Panc1 (cell line): ENCODE measurements at regions not wholly inside any gene's neighbourhood (a gene's known extent, or its start where the extent isn't known, plus 50 kb on each side); places are given as distances from the start of the nearest gene placed in this dataset.

ENCODE experiments used
- CTCF ChIP-seq: fragments of 450-650 bp; IDR thresholded peaks from 2 replicates; pipeline ENCODE4 v1.5.1; 2017; ENCODE audit warnings: mild to moderate bottlenecking
- POLR2AphosphoS5 ChIP-seq: IDR thresholded peaks from 2 replicates; pipeline ENCODE4 v1.6.1; 2012; ENCODE audit warnings: mild to moderate bottlenecking, low read depth, low read length, moderate library complexity
- REST ChIP-seq, 2 experiments: IDR thresholded peaks; 2 replicates each; pipeline ENCODE4 v1.6.1; 2011 to 2012; ENCODE audit warnings: low read depth in 2 of 2, control low read depth in 1 of 2, low read length in 1 of 2, mild to moderate bottlenecking in 1 of 2, moderate library complexity in 1 of 2; ENCODE audit not compliant: insufficient read depth in 1 of 2
- SIN3A ChIP-seq: IDR thresholded peaks from 2 replicates; pipeline ENCODE4 v1.6.1; 2012; ENCODE audit warnings: low read depth, mild to moderate bottlenecking, low read length, moderate library complexity, borderline replicate concordance; ENCODE audit not compliant: insufficient read depth
- TCF7L2 ChIP-seq: IDR thresholded peaks from 2 replicates; pipeline ENCODE4 v1.6.1; 2011; ENCODE audit warnings: mild to moderate bottlenecking, low read depth, low read length, inconsistent platforms

GRCh38 chr6:54017877-54018276 is 93.4 kb upstream of the MLIP start:
- TF ChIP-seq CTCF (no peak), TCF7L2 (no peak), POLR2AphosphoS5 (no peak), REST (IDR thresholded peaks at IDR 0.05; ENCODE audit: insufficient read depth in 1 of 2, low read depth in 2 of 2, low read length in 1 of 2) (no peak), SIN3A (no peak)
